Gastroesophageal sphincter (tissue), 4 donors: ENCODE measurements at regions not wholly inside any gene's neighbourhood (a gene's known extent, or its start where the extent isn't known, plus 50 kb on each side); places are given as distances from the start of the nearest gene placed in this dataset.
"Not testable (repeated sequence)": the region's sequence is repeated elsewhere in the genome, so short reads cannot be mapped to it uniquely, and the experiment has no call there.

Experiments used
- ATAC-seq: fragments of 150-250 bp; one replicate; pipeline ENCODE4 v1.9.1; 2016; ENCODE audit warnings: mild to moderate bottlenecking, moderate library complexity
- H3K27ac ChIP-seq, 4 donors: fragments of 200-600 bp; sonication (generic) in 3 of 4; 1 replicate in 3 of 4; 2 replicates in 1 of 4; pipeline ENCODE4 v1.5.1; 2016 to 2019
- H3K27me3 ChIP-seq: fragments of 200-600 bp; sonication (generic); one replicate; pipeline ENCODE4 v1.5.1; 2019
- H3K36me3 ChIP-seq, 2 donors: fragments of 200-600 bp; sonication (generic); one replicate each; pipeline ENCODE4 v1.5.1; 2019; ENCODE audit warnings: control low read depth in 1 of 2
- H3K4me1 ChIP-seq, 3 donors: fragments of 200-600 bp; sonication (generic); 1 replicate in 2 of 3; 2 replicates in 1 of 3; pipeline ENCODE4 v1.5.1; 2016 to 2019; ENCODE audit warnings: control low read depth in 2 of 3
- H3K4me3 ChIP-seq, 2 donors: fragments of 200-600 bp; sonication (generic); one replicate each; pipeline ENCODE4 v1.5.1; 2019; ENCODE audit warnings: mild to moderate bottlenecking in 1 of 2, moderate library complexity in 1 of 2
- H3K9me3 ChIP-seq, 3 donors: fragments of 200-600 bp; sonication (generic); one replicate each; pipeline ENCODE4 v1.5.1; 2017 to 2019; ENCODE audit warnings: control low read depth in 2 of 3
- CTCF ChIP-seq, 4 experiments: fragments of 200-600 bp in 2 of 4; fragments of 450-650 bp in 2 of 4; sonication (generic) in 1 of 4; IDR thresholded peaks; one replicate each; pipeline ENCODE4 v1.5.1; 2017 to 2019; ENCODE audit warnings: antibody characterized with exemption in 4 of 4, mild to moderate bottlenecking in 2 of 4, moderate library complexity in 2 of 4
- EP300 ChIP-seq: sonication (generic); formaldehyde crosslinking; IDR thresholded peaks from one replicate; pipeline ENCODE4 v1.6.1; 2017; ENCODE audit warnings: antibody characterized with exemption, mild to moderate bottlenecking
- POLR2A ChIP-seq, 2 donors: fragments of 450-650 bp; IDR thresholded peaks; one replicate each; pipeline ENCODE4 v1.6.1; 2017; ENCODE audit warnings: antibody characterized with exemption in 2 of 2, mild to moderate bottlenecking in 2 of 2, moderate library complexity in 1 of 2
- POLR2AphosphoS5 ChIP-seq: sonication (generic); formaldehyde crosslinking; IDR thresholded peaks from one replicate; pipeline ENCODE4 v1.6.1; 2017; ENCODE audit warnings: antibody characterized with exemption
- WGBS, 2 donors: methylation state at CpG; one replicate each; pipeline ENCODE4 v1.1.5; 2018; ENCODE audit warnings: low coverage in 1 of 2; 5-methylcytosine and 5-hydroxymethylcytosine counted together

DNA sequence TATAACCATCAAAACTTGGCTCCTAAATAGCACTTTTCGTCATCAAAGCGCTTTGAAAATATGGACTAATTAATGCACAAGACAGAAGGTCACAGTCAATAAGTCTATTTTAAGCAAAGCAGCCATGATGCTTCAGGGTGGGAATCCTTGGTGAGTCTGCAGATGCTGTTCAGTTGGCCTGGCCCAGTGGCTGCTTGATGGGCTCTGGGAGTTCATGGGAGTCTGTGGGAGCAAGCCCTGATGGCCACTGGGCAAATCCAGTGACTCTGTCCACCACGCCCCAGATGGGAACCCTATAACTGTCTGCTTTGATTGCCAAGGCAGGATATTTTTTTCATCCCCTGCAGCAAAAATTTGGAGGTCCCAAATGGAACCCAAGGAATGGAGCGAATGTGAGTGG is 95.7 kb upstream of the CTBP2 start:
- ATAC-seq, result no peak
- Histone ChIP-seq H3K27ac (no peak overlapping the region), H3K4me3 (no peak overlapping the region), H3K9me3 (peaks cover 0 to 10% (median 0%) of the 10 kb centered on the region in 3 donors), H3K4me1 (no peaks in the 10 kb centered on the region), H3K36me3 (no peaks in the 10 kb centered on the region), H3K27me3 (no peaks in the 10 kb centered on the region)
- 60 to 63% methylated on average over 3 to 4 of the region's 4 CpGs for WGBS, 2 donors
- TF ChIP-seq CTCF (IDR thresholded peaks at IDR 0.05) (no peak), POLR2A (IDR thresholded peaks at IDR 0.05) (no peak), POLR2AphosphoS5 (no peak)

DNA sequence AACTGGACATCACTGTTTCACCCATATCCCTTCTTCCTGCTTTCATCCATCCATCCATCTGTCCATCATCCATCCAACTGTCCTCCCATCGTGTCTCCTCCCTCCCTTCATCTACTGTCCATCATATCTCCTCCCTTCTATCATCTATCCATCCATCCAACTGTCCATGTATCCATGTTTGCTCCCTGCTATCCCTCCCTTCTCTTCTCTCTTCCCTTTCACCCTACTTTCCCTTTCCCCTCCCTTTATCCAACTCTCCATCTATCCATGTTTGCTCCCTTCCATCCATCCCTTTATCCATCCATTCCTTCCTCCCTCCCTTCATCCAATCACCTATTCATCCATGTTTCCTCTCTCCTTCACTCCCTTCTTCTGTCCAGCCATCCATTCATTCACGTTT is 92.6 kb upstream of the CTBP2 start:
- WGBS, 2 donors, result 52% methylated on average over 2 of the region's 2 CpGs
- TF ChIP-seq POLR2A (IDR thresholded peaks at IDR 0.05), result no peak
- no peak for TF ChIP-seq EP300
- no peak for TF ChIP-seq POLR2AphosphoS5
- TF ChIP-seq CTCF (IDR thresholded peaks at IDR 0.05), result no peak
- ATAC-seq, result no peak
- Histone ChIP-seq H3K36me3 (no peaks in the 10 kb centered on the region), H3K4me3 (no peak overlapping the region), H3K4me1 (no peaks in the 10 kb centered on the region), H3K27ac (no peak overlapping the region), H3K27me3 (no peaks in the 10 kb centered on the region), H3K9me3 (peaks cover 0 to 13% (median 0%) of the 10 kb centered on the region in 3 donors)

DNA sequence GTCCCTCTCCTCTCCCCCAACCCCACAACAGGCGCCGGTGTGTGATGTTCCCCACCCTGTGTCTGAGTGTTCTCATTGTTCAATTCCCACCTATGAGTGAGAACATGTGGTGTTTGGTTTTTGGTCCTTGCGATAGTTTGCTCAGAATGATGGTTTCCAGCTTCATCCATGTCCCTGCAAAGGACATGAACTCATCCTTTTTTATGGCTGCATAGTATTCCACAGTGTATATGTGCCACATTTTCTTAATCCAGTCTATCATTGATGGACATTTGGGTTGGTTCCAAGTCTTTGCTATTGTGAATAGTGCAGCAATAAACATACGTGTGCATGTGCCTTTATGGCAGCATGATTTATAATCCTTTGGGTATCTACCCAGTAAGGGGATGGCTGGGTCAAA is 90.5 kb upstream of the CTBP2 start:
- H3K4me3 ChIP-seq, H3K36me3 ChIP-seq, H3K27me3 ChIP-seq, ATAC-seq, H3K27ac ChIP-seq, H3K4me1 ChIP-seq: not testable (repeated sequence)
- WGBS, 2 donors, result 91 to 94% methylated on average over 2 to 4 of the region's 4 CpGs
- H3K9me3 ChIP-seq, result peaks cover 0 to 13% (median 0%) of the 10 kb centered on the region in 3 donors

GRCh38 chr10:125249948-125250347 is 89.6 kb upstream of the CTBP2 start:
- ATAC-seq, result no peak
- Histone ChIP-seq H3K27me3 (peaks cover 7% of the 10 kb centered on the region), H3K4me3 (no peak overlapping the region), H3K36me3 (no peaks in the 10 kb centered on the region), H3K9me3 (peaks cover 0 to 13% (median 0%) of the 10 kb centered on the region in 3 donors), H3K4me1 (no peaks in the 10 kb centered on the region), H3K27ac (no peak overlapping the region)
- WGBS, 2 donors, result 70 to 75% methylated on average over 2 to 5 of the region's 6 CpGs
- no peak for TF ChIP-seq POLR2A (IDR thresholded peaks at IDR 0.05)
- TF ChIP-seq POLR2AphosphoS5, result no peak
- no peak for TF ChIP-seq EP300
- TF ChIP-seq CTCF (IDR thresholded peaks at IDR 0.05), result no peak

DNA sequence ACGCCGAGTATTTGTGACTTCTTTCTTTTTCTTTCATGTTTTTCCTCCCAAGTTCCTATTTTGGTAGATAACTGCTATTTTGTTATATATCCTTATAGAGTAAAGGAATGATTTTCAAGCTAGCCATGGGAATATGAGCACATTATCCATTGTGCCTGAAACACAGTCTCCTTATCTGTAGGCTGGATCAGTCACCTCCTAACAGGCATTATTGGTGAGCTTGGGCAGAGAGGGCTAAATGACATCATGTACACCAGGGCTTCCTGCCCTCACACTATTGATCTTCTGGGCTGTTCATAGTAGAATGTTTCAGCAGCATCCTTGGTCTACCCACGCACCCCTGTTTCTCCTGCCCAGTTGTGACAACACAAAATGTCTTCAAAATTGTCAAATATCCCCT is 88.1 kb upstream of the CTBP2 start:
- TF ChIP-seq CTCF (IDR thresholded peaks at IDR 0.05), result no peak
- TF ChIP-seq EP300, result no peak
- no peak for TF ChIP-seq POLR2AphosphoS5
- TF ChIP-seq POLR2A (IDR thresholded peaks at IDR 0.05), result no peak
- Histone ChIP-seq H3K4me3 (no peak overlapping the region), H3K9me3 (peaks cover 0 to 13% (median 0%) of the 10 kb centered on the region in 3 donors), H3K27ac (no peak overlapping the region), H3K27me3 (peaks cover 7% of the 10 kb centered on the region), H3K36me3 (no peaks in the 10 kb centered on the region), H3K4me1 (no peaks in the 10 kb centered on the region)
- WGBS, 2 donors, result 41 to 68% methylated on average over 2 to 3 of the region's 3 CpGs
- no peak for ATAC-seq

DNA sequence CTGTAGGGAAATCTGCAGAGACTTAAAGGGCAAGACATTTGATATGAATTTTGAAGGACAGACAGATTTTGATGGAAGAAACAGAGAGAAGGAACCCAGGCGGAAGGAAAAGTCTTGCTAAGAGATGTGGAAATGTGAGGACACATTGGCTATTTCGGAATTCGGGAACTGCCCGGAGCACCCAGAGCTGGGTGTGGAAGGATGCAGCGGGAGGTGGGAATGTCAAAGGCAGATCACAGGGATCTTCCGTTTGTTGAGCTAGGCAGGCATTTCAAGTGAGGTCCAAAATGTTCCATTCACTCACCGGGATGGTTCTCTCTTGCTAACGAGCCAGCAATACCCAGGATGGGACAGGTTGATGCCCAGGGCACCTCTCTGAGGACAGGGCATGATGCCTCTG is 87.2 kb upstream of the CTBP2 start:
- no peaks in the 10 kb centered on the region for H3K36me3 ChIP-seq
- H3K4me3 ChIP-seq, result no peak overlapping the region
- H3K9me3 ChIP-seq, result peaks cover 0 to 13% (median 0%) of the 10 kb centered on the region in 3 donors
- no peak for TF ChIP-seq POLR2AphosphoS5
- no peak overlapping the region for H3K27ac ChIP-seq
- no peaks in the 10 kb centered on the region for H3K4me1 ChIP-seq
- no peak for ATAC-seq
- H3K27me3 ChIP-seq, result peaks cover 7% of the 10 kb centered on the region
- 78 to 92% methylated on average over 4 to 7 of the region's 8 CpGs for WGBS, 2 donors
